ENCODE measurements at regions not wholly inside any gene's neighbourhood (a gene's known extent, or its start where the extent isn't known, plus 50 kb on each side); places are given as distances from the start of the nearest gene placed in this dataset.

DNA sequence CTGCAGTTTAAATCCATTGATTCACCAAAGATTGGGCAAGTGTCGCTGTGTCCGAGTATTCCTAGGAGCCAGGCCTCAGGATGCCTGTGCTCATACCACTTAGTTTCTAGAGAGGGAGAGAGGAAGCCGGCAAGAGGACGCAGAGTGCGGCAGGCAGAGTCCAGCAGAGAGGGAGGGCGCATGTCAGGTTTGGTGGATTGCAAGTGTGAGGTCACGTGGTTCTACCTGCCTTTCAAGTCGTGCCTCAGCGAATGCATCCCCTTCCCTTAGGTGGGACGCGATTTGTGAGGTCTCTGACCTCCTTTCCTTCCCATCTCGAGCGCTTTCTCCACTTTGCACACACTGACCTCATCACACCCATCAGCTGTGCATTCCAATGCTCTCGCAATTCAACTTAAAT lies 188.1 kb downstream of the TMEM18 start:
- Histone ChIP-seq H3K27me3 (ENCODE audit: insufficient read depth, low read length) (no peaks in the 10 kb centered on the region), H3K9me3 (ENCODE audit: control insufficient read depth in 1 of 2, low read length in 2 of 2) (no peaks in the 10 kb centered on the region), H3K4me1 (ENCODE audit: insufficient read depth, low read length) (no peaks in the 10 kb centered on the region), H3K4me3 (ENCODE audit: low read length in 2 of 2) (no peak overlapping the region), H3K27ac (ENCODE audit: low read depth, low read length) (no peak overlapping the region), H3K36me3 (ENCODE audit: insufficient read depth, low read length) (no peaks in the 10 kb centered on the region)
- Mint-ChIP-seq H3K27ac (no peak overlapping the region), H3K4me3 (no peak overlapping the region), H3K4me1 (no peaks in the 10 kb centered on the region), H3K36me3 (no peaks in the 10 kb centered on the region), H3K27me3 (peaks cover 3 to 4% of the 10 kb centered on the region in 2 donors), H3K9me3 (no peaks in the 10 kb centered on the region)
- ChIA-PET POLR2A (ENCODE audit: partially characterized antibody) (no interaction called here), CTCF (ENCODE audit: partially characterized antibody) (no interaction called here)
- no peak for DNase-seq
- intact Hi-C loops (cut with micrococcal nuclease), result no loop called here

DNA sequence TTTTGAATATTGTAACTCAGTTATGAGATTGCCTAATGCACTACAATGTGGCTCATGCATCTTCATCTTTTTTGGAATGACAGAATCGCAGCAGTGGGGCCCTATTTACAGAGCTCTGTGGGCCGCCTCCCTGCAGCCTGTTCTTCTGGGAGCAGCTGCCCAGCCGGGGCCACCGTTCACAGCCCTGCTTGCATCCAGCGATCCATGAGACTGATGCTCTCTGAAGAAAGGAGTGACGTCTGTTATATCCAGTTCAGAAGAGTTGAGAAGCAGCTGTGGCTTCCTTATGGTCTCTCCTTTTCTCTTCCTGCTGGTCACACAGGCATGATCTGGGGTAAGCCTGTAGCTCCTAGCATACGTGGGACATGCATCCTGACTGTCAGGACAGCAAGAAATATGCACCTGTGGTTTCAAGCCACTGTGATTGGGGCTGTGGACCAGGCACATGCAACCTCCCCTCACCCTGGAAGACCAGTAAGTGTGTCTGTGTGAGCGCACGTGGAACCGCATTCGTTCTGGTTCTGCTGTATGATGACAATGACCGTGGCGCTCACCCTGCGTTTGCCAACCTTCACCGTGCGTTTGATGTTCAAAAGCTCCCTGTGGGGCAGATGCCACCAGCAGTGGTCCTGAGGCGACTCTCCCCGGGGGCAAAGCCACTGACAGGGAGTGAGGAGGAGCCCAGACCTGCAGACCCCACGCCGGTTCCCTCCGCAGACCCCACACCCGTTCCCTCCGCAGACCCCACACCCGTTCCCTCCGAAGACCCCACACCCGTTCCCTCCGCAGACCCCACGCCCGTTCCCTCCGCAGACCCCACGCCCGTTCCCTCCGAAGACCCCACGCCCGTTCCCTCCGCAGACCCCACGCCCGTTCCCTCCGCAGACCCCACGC lies 189.8 kb downstream of the TMEM18 start:
- Mint-ChIP-seq H3K4me1 (no peaks in the 10 kb centered on the region), H3K9me3 (no peaks in the 10 kb centered on the region)
- no peaks in the 10 kb centered on the region for H3K36me3 ChIP-seq (ENCODE audit: insufficient read depth, low read length)

GRCh38 chr2:486371-486770 lies 190.8 kb downstream of the TMEM18 start:
- CTCF ChIA-PET (ENCODE audit: partially characterized antibody), result no interaction called here
- DNase-seq, result no peak
- Histone ChIP-seq H3K9me3 (ENCODE audit: control insufficient read depth in 1 of 2, low read length in 2 of 2) (no peaks in the 10 kb centered on the region), H3K36me3 (ENCODE audit: insufficient read depth, low read length) (no peaks in the 10 kb centered on the region), H3K4me3 (ENCODE audit: low read length in 2 of 2) (no peak overlapping the region), H3K27ac (ENCODE audit: low read depth, low read length) (no peak overlapping the region), H3K27me3 (ENCODE audit: insufficient read depth, low read length) (no peaks in the 10 kb centered on the region), H3K4me1 (ENCODE audit: insufficient read depth, low read length) (no peaks in the 10 kb centered on the region)
- POLR2A ChIA-PET (ENCODE audit: partially characterized antibody), result no interaction called here
- no peaks in the 10 kb centered on the region for H3K36me3 Mint-ChIP-seq
- H3K9me3 Mint-ChIP-seq, result no peaks in the 10 kb centered on the region
- no peaks in the 10 kb centered on the region for H3K4me1 Mint-ChIP-seq
- no peak overlapping the region for H3K27ac Mint-ChIP-seq
- intact Hi-C loops (cut with micrococcal nuclease), result no loop called here
- peaks cover 0 to 1% of the 10 kb centered on the region in 2 donors for H3K27me3 Mint-ChIP-seq
- no peak overlapping the region for H3K4me3 Mint-ChIP-seq

More for the DNA sequence above, 189.8 kb downstream of the TMEM18 start:
- ChIA-PET CTCF (ENCODE audit: partially characterized antibody) (no interaction called here), POLR2A (ENCODE audit: partially characterized antibody) (no interaction called here)
- Mint-ChIP-seq H3K4me3 (no peak overlapping the region), H3K36me3 (no peaks in the 10 kb centered on the region), H3K27ac (no peak overlapping the region), H3K27me3 (peaks cover 0 to 3% of the 10 kb centered on the region in 2 donors)
- H3K27me3 ChIP-seq (ENCODE audit: insufficient read depth, low read length), result no peaks in the 10 kb centered on the region
- H3K9me3 ChIP-seq (ENCODE audit: control insufficient read depth in 1 of 2, low read length in 2 of 2), result no peaks in the 10 kb centered on the region
- no peak overlapping the region for H3K4me3 ChIP-seq (ENCODE audit: low read length in 2 of 2)
- H3K27ac ChIP-seq (ENCODE audit: low read depth, low read length), result no peak overlapping the region
- intact Hi-C loops (cut with micrococcal nuclease), result no loop called here
- no peaks in the 10 kb centered on the region for H3K4me1 ChIP-seq (ENCODE audit: insufficient read depth, low read length)
- DNase-seq, result no peak

- Histone ChIP-seq H3K4me3 (ENCODE audit: low read length in 2 of 2) (no peak overlapping the region), H3K27ac (ENCODE audit: low read depth, low read length) (no peak overlapping the region), H3K4me1 (ENCODE audit: insufficient read depth, low read length) (no peaks in the 10 kb centered on the region), H3K36me3 (ENCODE audit: insufficient read depth, low read length) (no peaks in the 10 kb centered on the region), H3K9me3 (ENCODE audit: control insufficient read depth in 1 of 2, low read length in 2 of 2) (no peaks in the 10 kb centered on the region), H3K27me3 (ENCODE audit: insufficient read depth, low read length) (no peaks in the 10 kb centered on the region)
- intact Hi-C loops (cut with micrococcal nuclease), result no loop called here
- Mint-ChIP-seq H3K9me3 (no peaks in the 10 kb centered on the region), H3K36me3 (no peaks in the 10 kb centered on the region), H3K4me3 (no peak overlapping the region), H3K4me1 (no peaks in the 10 kb centered on the region), H3K27me3 (peaks cover 1 to 7% of the 10 kb centered on the region in 2 donors), H3K27ac (no peak overlapping the region)
- no peak for DNase-seq
- CTCF ChIA-PET (ENCODE audit: partially characterized antibody), result no interaction called here
- POLR2A ChIA-PET (ENCODE audit: partially characterized antibody), result no interaction called here
Measured at GRCh38 chr2:481388-481787, 193.5 kb upstream of the ALKAL2 start.

GRCh38 chr2:479490-480176 lies 191.7 kb upstream of the ALKAL2 start:
- CTCF ChIA-PET (ENCODE audit: partially characterized antibody), result interaction anchor here (1.3 kb wide), 1 partner anchor 86 kb away, joined by 4 read pairs; no protein-coding TSS in a partner anchor
- POLR2A ChIA-PET (ENCODE audit: partially characterized antibody), result no interaction called here
- H3K27ac Mint-ChIP-seq, result no peak overlapping the region

DNA sequence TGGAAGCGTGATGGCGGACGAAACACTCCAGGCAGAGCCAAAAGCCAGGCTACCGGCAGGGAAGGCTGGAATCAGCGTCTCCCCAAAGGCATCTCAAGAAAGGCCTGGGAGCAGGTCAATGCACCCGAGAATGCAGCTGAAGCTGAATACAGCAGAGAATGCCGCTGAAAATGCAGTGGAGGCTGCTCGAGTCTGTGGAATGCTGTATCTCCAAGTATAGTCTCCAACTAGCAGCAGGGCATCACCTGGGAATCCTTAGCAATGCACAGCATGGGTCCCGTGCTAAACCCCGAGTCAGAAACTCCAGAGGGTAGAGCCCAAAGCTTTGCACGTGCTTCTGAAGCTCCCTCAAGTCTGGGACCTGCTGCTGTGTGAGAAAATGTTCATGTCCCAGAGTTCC lies 191.1 kb upstream of the ALKAL2 start:
- Histone ChIP-seq H3K27me3 (ENCODE audit: insufficient read depth, low read length) (no peaks in the 10 kb centered on the region), H3K36me3 (ENCODE audit: insufficient read depth, low read length) (no peaks in the 10 kb centered on the region), H3K9me3 (ENCODE audit: control insufficient read depth in 1 of 2, low read length in 2 of 2) (no peaks in the 10 kb centered on the region), H3K4me1 (ENCODE audit: insufficient read depth, low read length) (no peaks in the 10 kb centered on the region), H3K4me3 (ENCODE audit: low read length in 2 of 2) (no peak overlapping the region), H3K27ac (ENCODE audit: low read depth, low read length) (no peak overlapping the region)
- POLR2A ChIA-PET (ENCODE audit: partially characterized antibody), result no interaction called here
- no peak overlapping the region for H3K4me3 Mint-ChIP-seq
- H3K27me3 Mint-ChIP-seq, result peaks cover 5 to 14% of the 10 kb centered on the region in 2 donors
- CTCF ChIA-PET (ENCODE audit: partially characterized antibody), result no interaction called here
- no peak for DNase-seq
- intact Hi-C loops (cut with micrococcal nuclease), result no loop called here
- H3K4me1 Mint-ChIP-seq, result peaks cover 0 to 2% (median 0%) of the 10 kb centered on the region in 4 donors
- H3K27ac Mint-ChIP-seq, result no peak overlapping the region
- peaks cover 0 to 7% (median 3%) of the 10 kb centered on the region in 8 donors for H3K9me3 Mint-ChIP-seq
- H3K36me3 Mint-ChIP-seq, result no peaks in the 10 kb centered on the region

More at GRCh38 chr2:479490-480176, 191.7 kb upstream of the ALKAL2 start:
- Histone ChIP-seq H3K27ac (ENCODE audit: low read depth, low read length) (no peak overlapping the region), H3K4me1 (ENCODE audit: insufficient read depth, low read length) (no peaks in the 10 kb centered on the region), H3K4me3 (ENCODE audit: low read length in 2 of 2) (no peak overlapping the region), H3K36me3 (ENCODE audit: insufficient read depth, low read length) (no peaks in the 10 kb centered on the region), H3K27me3 (ENCODE audit: insufficient read depth, low read length) (no peaks in the 10 kb centered on the region), H3K9me3 (ENCODE audit: control insufficient read depth in 1 of 2, low read length in 2 of 2) (no peaks in the 10 kb centered on the region)
- Mint-ChIP-seq H3K27me3 (peaks cover 5 to 14% of the 10 kb centered on the region in 2 donors), H3K4me1 (no peaks in the 10 kb centered on the region), H3K9me3 (peaks cover 0 to 5% (median 2%) of the 10 kb centered on the region in 8 donors), H3K4me3 (no peak overlapping the region), H3K36me3 (no peaks in the 10 kb centered on the region)
- intact Hi-C loops (cut with micrococcal nuclease), result no loop called here
- no peak for DNase-seq

DNA sequence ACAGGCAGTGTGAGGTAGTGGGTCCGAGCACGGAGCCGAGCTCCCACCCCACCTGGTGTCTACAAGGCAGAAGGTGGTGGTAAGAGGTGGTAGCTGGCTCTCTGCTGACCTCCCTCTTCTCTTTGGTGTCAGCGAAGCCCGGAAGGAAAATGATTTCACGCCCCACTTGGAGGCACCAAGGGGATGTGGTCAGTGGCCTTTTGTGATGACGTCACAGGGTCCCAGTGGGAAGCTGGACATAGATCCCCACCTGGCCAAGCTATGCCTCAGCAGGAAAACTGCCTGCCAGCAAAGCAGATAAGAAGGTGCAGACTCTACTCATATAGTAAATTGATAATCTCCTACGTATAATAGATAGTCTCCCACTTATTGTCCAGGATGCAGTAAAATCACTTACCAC lies 183.7 kb upstream of the ALKAL2 start:
- H3K27ac Mint-ChIP-seq, result no peak overlapping the region
- Histone ChIP-seq H3K36me3 (ENCODE audit: insufficient read depth, low read length) (no peaks in the 10 kb centered on the region), H3K4me3 (ENCODE audit: low read length in 2 of 2) (no peak overlapping the region), H3K27ac (ENCODE audit: low read depth, low read length) (no peak overlapping the region), H3K27me3 (ENCODE audit: insufficient read depth, low read length) (peaks cover 12% of the 10 kb centered on the region), H3K4me1 (ENCODE audit: insufficient read depth, low read length) (no peaks in the 10 kb centered on the region), H3K9me3 (ENCODE audit: control insufficient read depth in 1 of 2, low read length in 2 of 2) (no peaks in the 10 kb centered on the region)
- H3K4me3 Mint-ChIP-seq, result no peak overlapping the region
- peaks cover 0 to 22% (median 13%) of the 10 kb centered on the region in 8 donors for H3K9me3 Mint-ChIP-seq
- H3K27me3 Mint-ChIP-seq, result peaks cover 21 to 24% of the 10 kb centered on the region in 2 donors
- POLR2A ChIA-PET (ENCODE audit: partially characterized antibody), result no interaction called here
- peaks cover 2 to 5% (median 4%) of the 10 kb centered on the region in 4 donors for H3K4me1 Mint-ChIP-seq
- CTCF ChIA-PET (ENCODE audit: partially characterized antibody), result no interaction called here
- intact Hi-C loops (cut with micrococcal nuclease), result no loop called here
- DNase-seq, result no peak
- no peaks in the 10 kb centered on the region for H3K36me3 Mint-ChIP-seq

Data from CD4-positive, alpha-beta memory T cell (primary cell).